ENCODE measurements at regions not wholly inside any gene's neighbourhood (a gene's known extent, or its start where the extent isn't known, plus 50 kb on each side); places are given as distances from the start of the nearest gene placed in this dataset. TPM values are rescaled to one million over a fixed set of nuclear protein-coding genes. Genes with fewer than 3 reads are reported as not detected.

- H3K9me3 ChIP-seq = no peaks in the 10 kb centered on the region
- no peak overlapping the region for H3K27ac ChIP-seq
- no peak overlapping the region for H3K4me3 ChIP-seq (replicated peaks in 1 of 3)
- no peak for DNase-seq
- H3K36me3 ChIP-seq = no peaks in the 10 kb centered on the region
- no peaks in the 10 kb centered on the region for H3K27me3 ChIP-seq
- intact Hi-C loops (cut with DNase I) = no loop called here
- TF ChIP-seq POLR2A (IDR thresholded peaks at IDR 0.05) = no peak
- no peak for TF ChIP-seq CTCF (IDR thresholded peaks at IDR 0.05)
- no peaks in the 10 kb centered on the region for H3K4me1 ChIP-seq
- WGBS, 2 donors = 89 to 92% methylated on average over 1 of the region's 1 CpG
Measured at GRCh38 chr10:120402147-120402766, 54.8 kb upstream of the PLPP4 start.

- Histone ChIP-seq H3K27ac (no peak overlapping the region), H3K4me3 (replicated peaks in 1 of 3) (no peak overlapping the region), H3K36me3 (no peaks in the 10 kb centered on the region), H3K9me3 (no peaks in the 10 kb centered on the region), H3K4me1 (no peaks in the 10 kb centered on the region), H3K27me3 (no peaks in the 10 kb centered on the region)
- DNase-seq = no peak
- no peak for TF ChIP-seq CTCF (IDR thresholded peaks at IDR 0.05)
- TF ChIP-seq POLR2A (IDR thresholded peaks at IDR 0.05) = no peak
- 81 to 90% methylated on average over 3 of the region's 3 CpGs for WGBS, 2 donors
- intact Hi-C loops (cut with DNase I) = no loop called here
Measured at GRCh38 chr10:120403109-120403508, 53.9 kb upstream of the PLPP4 start.

- WGBS, 2 donors = 84 to 87% methylated on average over 4 of the region's 4 CpGs
- no peak for DNase-seq
- Histone ChIP-seq H3K36me3 (no peaks in the 10 kb centered on the region), H3K27ac (no peak overlapping the region), H3K4me3 (replicated peaks in 1 of 3) (no peak overlapping the region), H3K9me3 (no peaks in the 10 kb centered on the region), H3K27me3 (no peaks in the 10 kb centered on the region), H3K4me1 (no peaks in the 10 kb centered on the region)
- intact Hi-C loops (cut with DNase I) = no loop called here
- no peak for TF ChIP-seq POLR2A (IDR thresholded peaks at IDR 0.05)
- no peak for TF ChIP-seq CTCF (IDR thresholded peaks at IDR 0.05)
Measured at GRCh38 chr10:120406376-120406775, 50.7 kb upstream of the PLPP4 start.

Small RNA genes in the stretch of these regions (small RNA-seq; reads per million reads assigned to genes)
- not detected for gene AL355298.1

Measured in thyroid gland (tissue), 4 donors.